Hepatocyte (in vitro differentiated cells): ENCODE measurements at regions not wholly inside any gene's neighbourhood (a gene's known extent, or its start where the extent isn't known, plus 50 kb on each side); places are given as distances from the start of the nearest gene placed in this dataset.

ENCODE experiments used
- EZH2 ChIP-seq: fragments of 200-600 bp; sonication (generic); IDR thresholded peaks from 2 replicates; pipeline ENCODE4 v1.6.1; 2016; ENCODE audit warnings: antibody characterized with exemption, mild to moderate bottlenecking, borderline replicate concordance
- EZH2phosphoT487 ChIP-seq: fragments of 200-600 bp; sonication (generic); IDR thresholded peaks from one replicate; pipeline ENCODE4 v1.6.1; 2018; ENCODE audit warnings: antibody characterized with exemption, mild to moderate bottlenecking, low read depth, moderate library complexity; ENCODE audit not compliant: unreplicated experiment, severe bottlenecking
- TF ChIP-seq, protein P1 (sequence below): fragments of 200-600 bp; sonication (generic); IDR thresholded peaks from 2 replicates; pipeline ENCODE4 v1.5.1; 2016; ENCODE audit warnings: antibody characterized with exemption, mild to moderate bottlenecking; ENCODE audit not compliant: poor library complexity

DNA sequence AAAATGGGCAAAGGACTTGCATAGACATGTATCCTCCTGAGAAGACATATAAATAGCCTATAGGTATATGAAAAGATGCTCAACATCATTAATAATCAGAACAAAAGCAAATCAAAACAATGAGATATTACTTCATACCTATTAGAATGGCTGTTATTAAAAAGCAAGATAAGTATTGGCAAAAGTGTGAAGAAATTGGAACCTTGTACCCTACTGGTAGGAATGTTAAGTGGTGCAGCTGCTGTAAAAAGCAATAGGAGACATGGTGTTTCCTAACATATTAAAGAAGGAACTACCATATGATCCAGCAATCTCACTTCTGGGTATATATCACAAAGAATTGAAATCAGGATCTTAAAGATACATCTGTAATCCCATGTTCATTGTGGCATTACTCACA lies 69.8 kb upstream of the PRR16 start:
- TF ChIP-seq, protein P1, sequence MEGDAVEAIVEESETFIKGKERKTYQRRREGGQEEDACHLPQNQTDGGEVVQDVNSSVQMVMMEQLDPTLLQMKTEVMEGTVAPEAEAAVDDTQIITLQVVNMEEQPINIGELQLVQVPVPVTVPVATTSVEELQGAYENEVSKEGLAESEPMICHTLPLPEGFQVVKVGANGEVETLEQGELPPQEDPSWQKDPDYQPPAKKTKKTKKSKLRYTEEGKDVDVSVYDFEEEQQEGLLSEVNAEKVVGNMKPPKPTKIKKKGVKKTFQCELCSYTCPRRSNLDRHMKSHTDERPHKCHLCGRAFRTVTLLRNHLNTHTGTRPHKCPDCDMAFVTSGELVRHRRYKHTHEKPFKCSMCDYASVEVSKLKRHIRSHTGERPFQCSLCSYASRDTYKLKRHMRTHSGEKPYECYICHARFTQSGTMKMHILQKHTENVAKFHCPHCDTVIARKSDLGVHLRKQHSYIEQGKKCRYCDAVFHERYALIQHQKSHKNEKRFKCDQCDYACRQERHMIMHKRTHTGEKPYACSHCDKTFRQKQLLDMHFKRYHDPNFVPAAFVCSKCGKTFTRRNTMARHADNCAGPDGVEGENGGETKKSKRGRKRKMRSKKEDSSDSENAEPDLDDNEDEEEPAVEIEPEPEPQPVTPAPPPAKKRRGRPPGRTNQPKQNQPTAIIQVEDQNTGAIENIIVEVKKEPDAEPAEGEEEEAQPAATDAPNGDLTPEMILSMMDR: no peak
- no peak for TF ChIP-seq EZH2
- no peak for TF ChIP-seq EZH2phosphoT487
